C4-2B (cell line): ENCODE measurements at regions not wholly inside any gene's neighbourhood (a gene's known extent, or its start where the extent isn't known, plus 50 kb on each side); places are given as distances from the start of the nearest gene placed in this dataset.

Experiments used
- H3K27ac ChIP-seq: fragments of 450-650 bp; 2 replicates; pipeline ENCODE4 v1.5.1; 2017
- CTCF ChIP-seq: fragments of 450-650 bp; conservative IDR thresholded peaks from 2 replicates; pipeline ENCODE4 v1.5.1; 2017; ENCODE audit warnings: mild to moderate bottlenecking
- ZFX ChIP-seq: fragments of 450-650 bp; IDR thresholded peaks from 2 replicates; pipeline ENCODE4 v1.6.1; 2017

- H3K27ac ChIP-seq: no peak overlapping the region
- TF ChIP-seq CTCF: no peak
- TF ChIP-seq ZFX: no peak
Measured at GRCh38 chr14:84404246-84404645, 1125.7 kb upstream of the FLRT2 start.

- no peak overlapping the region for H3K27ac ChIP-seq
- TF ChIP-seq CTCF (no peak), ZFX (no peak)
Measured at GRCh38 chr14:84409435-84409834, 1120.5 kb upstream of the FLRT2 start.

- no peak overlapping the region for H3K27ac ChIP-seq
- TF ChIP-seq CTCF (no peak), ZFX (no peak)
Measured at GRCh38 chr14:84410344-84410743, 1119.6 kb upstream of the FLRT2 start.

GRCh38 chr14:84420221-84420620 lies 1109.7 kb upstream of the FLRT2 start:
- no peak for TF ChIP-seq CTCF
- no peak for TF ChIP-seq ZFX
- no peak overlapping the region for H3K27ac ChIP-seq

GRCh38 chr14:84421621-84422020 lies 1108.3 kb upstream of the FLRT2 start:
- no peak overlapping the region for H3K27ac ChIP-seq
- TF ChIP-seq ZFX (no peak), CTCF (no peak)

- no peak for TF ChIP-seq ZFX
- no peak for TF ChIP-seq CTCF
- H3K27ac ChIP-seq: no peak overlapping the region
Measured at GRCh38 chr14:84425968-84426367, 1104.0 kb upstream of the FLRT2 start.

- no peak for TF ChIP-seq ZFX
- no peak for TF ChIP-seq CTCF
- H3K27ac ChIP-seq: no peak overlapping the region
Measured at GRCh38 chr14:84432676-84433075, 1097.3 kb upstream of the FLRT2 start.
